Endothelial cell of umbilical vein (primary cell): ENCODE measurements at regions not wholly inside any gene's neighbourhood (a gene's known extent, or its start where the extent isn't known, plus 50 kb on each side); places are given as distances from the start of the nearest gene placed in this dataset.

Source experiments
- BruUV-seq: library from RNA; stranded (reverse); fragments of 400-500 nt; replicated peaks from 2 replicates; lab custom pipeline; 2021; lab: Mats Ljungman, UMichigan
- CTCF ChIA-PET: fragments of 300-600, 350-600 bp; sonication (Branson Sonifier 250); formaldehyde crosslinking; loops from one replicate; lab custom pipeline; 2021; ENCODE audit warnings: antibody characterized with exemption, inconsistent platforms; lab: Charles Lee
- POLR2A ChIA-PET: fragments of 300-600, 350-600 bp; sonication (Branson Sonifier 250); formaldehyde crosslinking; loops from one replicate; lab custom pipeline; 2021; ENCODE audit warnings: antibody characterized with exemption, inconsistent platforms; lab: Charles Lee
- DNase-seq: peaks from one replicate; pipeline ENCODE4 v3.0.0-alpha.2; 2011; ENCODE audit warnings: low read depth, low spot score
- FAIRE-seq: peaks from 2 replicates; lab custom pipeline; 2011; peaks lifted over from hg19 to GRCh38; lab: Jason Lieb, UNC
- H2AFZ ChIP-seq: 2 replicates; pipeline ENCODE4 v1.6.0; 2012; ENCODE audit warnings: low read depth, low read length, control low read depth, inconsistent platforms
- H3K27ac ChIP-seq: 2 replicates; pipeline ENCODE4 v1.5.1; 2011; ENCODE audit warnings: low read depth, mild to moderate bottlenecking, control low read depth, low read length, moderate library complexity; ENCODE audit not compliant: insufficient read depth
- H3K27me3 ChIP-seq, 2 experiments: 2 replicates each; pipeline versions ENCODE4 v1.6.0 to v1.6.1; 2011; ENCODE audit warnings: low read length in 2 of 2, mixed read lengths in 1 of 2; ENCODE audit not compliant: control insufficient read depth in 2 of 2, insufficient read depth in 2 of 2
- H3K36me3 ChIP-seq, 2 experiments: 2 replicates in 1 of 2; 3 replicates in 1 of 2; pipeline ENCODE4 v1.5.1; 2011; ENCODE audit warnings: low read length in 2 of 2, mild to moderate bottlenecking in 1 of 2, moderate library complexity in 1 of 2; ENCODE audit not compliant: control insufficient read depth in 2 of 2, insufficient read depth in 2 of 2; ENCODE audit errors: extremely low read depth in 1 of 2
- H3K4me1 ChIP-seq: 3 replicates; pipeline ENCODE4 v1.5.1; 2011; ENCODE audit warnings: mild to moderate bottlenecking, low read length; ENCODE audit not compliant: control insufficient read depth, insufficient read depth; ENCODE audit errors: extremely low read depth
- H3K4me2 ChIP-seq: 2 replicates; pipeline ENCODE4 v1.6.1; 2011; ENCODE audit warnings: low read length, control low read depth, mixed read lengths; ENCODE audit not compliant: insufficient read depth
- H3K4me3 ChIP-seq, 3 experiments: fragments of 200-600 bp in 1 of 3; sonication (generic), shearing (Covaris generic) in 1 of 3; replicated peaks in 1 of 3; 2 replicates each; pipeline ENCODE4 v1.5.1; 2011 to 2016; ENCODE audit warnings: control low read depth in 3 of 3, low read length in 3 of 3, mild to moderate bottlenecking in 2 of 3, inconsistent platforms in 1 of 3, low read depth in 1 of 3, moderate library complexity in 1 of 3; ENCODE audit not compliant: insufficient read depth in 1 of 3
- H3K79me2 ChIP-seq: 2 replicates; pipeline ENCODE4 v1.6.0; 2012; ENCODE audit warnings: low read length, inconsistent platforms; ENCODE audit not compliant: control insufficient read depth, insufficient read depth
- H3K9ac ChIP-seq: replicated peaks from 2 replicates; pipeline ENCODE3; 2011; ENCODE audit warnings: low read length, control low read depth; ENCODE audit not compliant: insufficient read depth; ENCODE audit errors: extremely low read depth
- H3K9me1 ChIP-seq: replicated peaks from 3 replicates; pipeline ENCODE4 v1.6.0; 2011; ENCODE audit warnings: mild to moderate bottlenecking, low read length; ENCODE audit not compliant: control insufficient read depth, insufficient read depth; ENCODE audit errors: extremely low read depth
- H3K9me3 ChIP-seq: replicated peaks from 2 replicates; pipeline ENCODE4 v1.5.1; 2012; ENCODE audit warnings: low read length, inconsistent platforms; ENCODE audit not compliant: control insufficient read depth, insufficient read depth
- H4K20me1 ChIP-seq: replicated peaks from 2 replicates; pipeline ENCODE3; 2011; ENCODE audit warnings: mild to moderate bottlenecking, low read length; ENCODE audit not compliant: control insufficient read depth, insufficient read depth; ENCODE audit errors: extremely low read depth
- EZH2 ChIP-seq: IDR thresholded peaks from 2 replicates; pipeline ENCODE4 v1.6.1; 2012; ENCODE audit warnings: borderline replicate concordance, low read depth, mild to moderate bottlenecking, moderate library complexity, low read length, inconsistent platforms; ENCODE audit not compliant: severe bottlenecking
- FOS ChIP-seq: IDR thresholded peaks from 2 replicates; pipeline ENCODE4 v1.6.1; 2011; ENCODE audit warnings: mild to moderate bottlenecking, low read length, moderate library complexity, borderline replicate concordance; ENCODE audit not compliant: insufficient read depth
- GATA2 ChIP-seq: IDR thresholded peaks from 2 replicates; pipeline ENCODE4 v1.7.0; 2011; ENCODE audit warnings: low read depth, mild to moderate bottlenecking, moderate library complexity, mixed read lengths, low read length; ENCODE audit not compliant: insufficient read length, insufficient read depth
- JUN ChIP-seq: IDR thresholded peaks from 2 replicates; pipeline ENCODE4 v1.6.1; 2011; ENCODE audit warnings: borderline replicate concordance, low read depth; ENCODE audit not compliant: insufficient read length, insufficient read depth
- MYC ChIP-seq: IDR thresholded peaks from one replicate; pipeline ENCODE4 v1.6.1; 2011; ENCODE audit warnings: mild to moderate bottlenecking, low read depth, low read length
- POLR2A ChIP-seq: IDR thresholded peaks from 2 replicates; pipeline ENCODE4 v1.6.1; 2012; ENCODE audit warnings: low read depth, mild to moderate bottlenecking, control low read depth, low read length
- POLR2AphosphoS5 ChIP-seq: IDR thresholded peaks from 2 replicates; pipeline ENCODE4 v1.6.1; 2012; ENCODE audit warnings: low read depth, mild to moderate bottlenecking, control low read depth, low read length, moderate library complexity; ENCODE audit not compliant: insufficient read depth
- dilution Hi-C: fragments of 300-500 bp; cut with MboI; formaldehyde crosslinking; loops from one replicate; pipeline ENCODE4 v1.15.0; 2019; ENCODE audit warnings: low sequenced_read_pairs; ENCODE audit not compliant: extremely low pct_ligation_motif_present
- intact Hi-C: fragments of 100-400 bp; cut with micrococcal nuclease; formaldehyde crosslinking; loops from one replicate; pipeline ENCODE4 v1.10.0; 2022
- TF ChIP-seq, protein P1 (sequence below), 2 donors: IDR thresholded peaks; 1 replicate in 1 of 2; 2 replicates in 1 of 2; pipeline ENCODE4 v1.5.1; 2011; ENCODE audit warnings: low read length in 2 of 2, mild to moderate bottlenecking in 2 of 2, moderate library complexity in 2 of 2, control low read depth in 1 of 2, inconsistent platforms in 1 of 2, low read depth in 1 of 2; ENCODE audit not compliant: insufficient read depth in 1 of 2; ENCODE audit errors: extremely low read depth in 1 of 2
- TF ChIP-seq, protein P2 (sequence below): IDR thresholded peaks from 2 replicates; pipeline ENCODE4 v1.6.1; 2011; ENCODE audit not compliant: insufficient read depth, insufficient read length

DNA sequence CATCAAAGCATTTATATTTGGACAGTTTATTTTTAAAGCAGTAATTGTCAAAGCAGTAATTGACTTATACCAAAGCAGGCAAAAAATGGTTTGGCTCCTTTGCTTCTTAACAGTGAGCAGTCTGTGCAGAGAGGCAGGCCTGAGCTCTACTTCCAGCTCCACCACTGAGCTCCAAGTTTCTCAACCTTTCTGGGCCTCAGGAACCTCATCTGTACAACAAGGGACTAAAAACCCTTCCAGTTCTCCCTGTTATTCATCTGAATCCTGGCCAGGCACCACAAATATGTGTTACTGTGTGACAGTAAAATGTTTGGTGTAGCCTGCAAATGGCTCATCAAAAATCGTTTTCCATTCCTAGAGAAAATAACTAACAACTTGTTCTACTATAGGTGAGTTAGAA is 88.7 kb upstream of the TTC29 start:
- no peak for FAIRE-seq
- Histone ChIP-seq H3K27me3 (peaks cover 7 to 14% of the 10 kb centered on the region in 2 experiments), H3K4me3 (no peak overlapping the region), H3K4me1 (no peaks in the 10 kb centered on the region), H3K4me2 (no peak overlapping the region), H4K20me1 (no peaks in the 10 kb centered on the region), H3K9me3 (no peaks in the 10 kb centered on the region), H3K79me2 (no peaks in the 10 kb centered on the region), H3K36me3 (no peaks in the 10 kb centered on the region), H3K9me1 (no peaks in the 10 kb centered on the region), H3K27ac (no peak overlapping the region), H3K9ac (no peak overlapping the region), H2AFZ (no peak overlapping the region)
- BruUV-seq = no TSS peak
- ChIA-PET POLR2A (no interaction called here), CTCF (interaction anchor here (0.7 to 1.7 kb wide), 3 partner anchors 9 to 63 kb away, joined by 3 to 6 read pairs (median 4); no protein-coding TSS in a partner anchor)
- no peak for TF ChIP-seq POLR2AphosphoS5
- no peak for TF ChIP-seq FOS
- TF ChIP-seq MYC = no peak
- TF ChIP-seq, protein P1, sequence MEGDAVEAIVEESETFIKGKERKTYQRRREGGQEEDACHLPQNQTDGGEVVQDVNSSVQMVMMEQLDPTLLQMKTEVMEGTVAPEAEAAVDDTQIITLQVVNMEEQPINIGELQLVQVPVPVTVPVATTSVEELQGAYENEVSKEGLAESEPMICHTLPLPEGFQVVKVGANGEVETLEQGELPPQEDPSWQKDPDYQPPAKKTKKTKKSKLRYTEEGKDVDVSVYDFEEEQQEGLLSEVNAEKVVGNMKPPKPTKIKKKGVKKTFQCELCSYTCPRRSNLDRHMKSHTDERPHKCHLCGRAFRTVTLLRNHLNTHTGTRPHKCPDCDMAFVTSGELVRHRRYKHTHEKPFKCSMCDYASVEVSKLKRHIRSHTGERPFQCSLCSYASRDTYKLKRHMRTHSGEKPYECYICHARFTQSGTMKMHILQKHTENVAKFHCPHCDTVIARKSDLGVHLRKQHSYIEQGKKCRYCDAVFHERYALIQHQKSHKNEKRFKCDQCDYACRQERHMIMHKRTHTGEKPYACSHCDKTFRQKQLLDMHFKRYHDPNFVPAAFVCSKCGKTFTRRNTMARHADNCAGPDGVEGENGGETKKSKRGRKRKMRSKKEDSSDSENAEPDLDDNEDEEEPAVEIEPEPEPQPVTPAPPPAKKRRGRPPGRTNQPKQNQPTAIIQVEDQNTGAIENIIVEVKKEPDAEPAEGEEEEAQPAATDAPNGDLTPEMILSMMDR (IDR thresholded peaks at IDR 0.05; ENCODE audit: extremely low read depth in 1 of 2, insufficient read depth in 1 of 2, low read depth in 1 of 2, low read length in 2 of 2) = no peak
- dilution Hi-C loops (no loop called here), intact Hi-C loops (no loop called here)
- DNase-seq = no peak

DNA sequence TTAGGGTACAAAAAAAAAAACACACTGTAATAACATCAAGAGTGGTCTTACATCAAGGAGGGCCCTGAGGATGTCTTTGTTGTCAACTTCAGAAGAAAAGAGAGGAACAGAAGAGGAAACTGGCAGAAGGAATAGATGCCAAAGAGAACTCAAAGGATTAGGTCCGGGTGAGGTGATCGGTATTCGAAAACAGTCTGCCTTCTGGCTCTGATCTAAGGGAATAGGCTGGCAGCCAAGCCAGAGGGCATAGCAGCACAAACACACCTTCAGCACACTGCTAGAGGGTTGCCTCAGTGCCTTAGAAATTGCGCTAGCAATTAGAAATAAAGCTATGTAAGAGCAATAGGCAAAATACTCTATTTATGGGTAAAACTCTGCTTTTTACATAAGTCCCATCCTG is 91.4 kb upstream of the TTC29 start:
- DNase-seq = no peak
- Histone ChIP-seq H3K27me3 (peaks cover 9 to 19% of the 10 kb centered on the region in 2 experiments), H3K79me2 (no peaks in the 10 kb centered on the region), H4K20me1 (no peaks in the 10 kb centered on the region), H2AFZ (no peak overlapping the region), H3K9me1 (no peaks in the 10 kb centered on the region), H3K9ac (no peak overlapping the region), H3K36me3 (no peaks in the 10 kb centered on the region), H3K4me1 (no peaks in the 10 kb centered on the region), H3K9me3 (no peaks in the 10 kb centered on the region), H3K4me2 (no peak overlapping the region), H3K27ac (no peak overlapping the region), H3K4me3 (no peak overlapping the region)
- TF ChIP-seq, protein P1 (IDR thresholded peaks at IDR 0.05; ENCODE audit: extremely low read depth in 1 of 2, insufficient read depth in 1 of 2, low read depth in 1 of 2, low read length in 2 of 2) = no peak
- TF ChIP-seq MYC (no peak), EZH2 (no peak), GATA2 (no peak), POLR2A (no peak), JUN (no peak), POLR2AphosphoS5 (no peak)
- TF ChIP-seq, protein P2, sequence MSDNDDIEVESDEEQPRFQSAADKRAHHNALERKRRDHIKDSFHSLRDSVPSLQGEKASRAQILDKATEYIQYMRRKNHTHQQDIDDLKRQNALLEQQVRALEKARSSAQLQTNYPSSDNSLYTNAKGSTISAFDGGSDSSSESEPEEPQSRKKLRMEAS = no peak
- no peak for FAIRE-seq
- no TSS peak for BruUV-seq
- POLR2A ChIA-PET = no interaction called here
- CTCF ChIA-PET = no interaction called here
- dilution Hi-C loops (no loop called here), intact Hi-C loops (no loop called here)
